Ovary (tissue), 7 donors: ENCODE measurements at regions not wholly inside any gene's neighbourhood (a gene's known extent, or its start where the extent isn't known, plus 50 kb on each side); places are given as distances from the start of the nearest gene placed in this dataset.

Experiments used
- DNase-seq, 5 donors: peaks; one replicate each; pipeline ENCODE4 v3.0.0-alpha.2; 2019 to 2020
- H3K27ac ChIP-seq, 2 donors: fragments of 200-600 bp; one replicate each; pipeline versions ENCODE4 v1.5.1 to v1.8.0; 2019 to 2022
- H3K27me3 ChIP-seq: fragments of 200-600 bp; one replicate; pipeline ENCODE4 v1.8.0; 2022
- H3K36me3 ChIP-seq: fragments of 200-600 bp; sonication (generic); one replicate; pipeline ENCODE4 v1.5.1; 2019
- H3K4me1 ChIP-seq: one replicate; pipeline ENCODE4 v1.8.1; 2013; ENCODE audit warnings: mild to moderate bottlenecking, moderate library complexity; ENCODE audit not compliant: insufficient read depth
- H3K4me3 ChIP-seq: fragments of 200-600 bp; sonication (generic); one replicate; pipeline ENCODE4 v1.5.1; 2017
- H3K9me3 ChIP-seq, 2 donors: fragments of 200-600 bp in 1 of 2; sonication (generic) in 1 of 2; one replicate each; pipeline versions ENCODE4 v1.5.1 to v1.8.1; 2013 to 2019; ENCODE audit warnings: mild to moderate bottlenecking in 1 of 2, moderate library complexity in 1 of 2
- CTCF ChIP-seq, 3 donors: fragments of 450-650 bp in 2 of 3; fragments of 200-600 bp in 1 of 3; IDR thresholded peaks; one replicate each; pipeline versions ENCODE4 v1.5.1 to v1.8.0; 2016 to 2022; ENCODE audit warnings: antibody characterized with exemption in 3 of 3, mild to moderate bottlenecking in 1 of 3
- EP300 ChIP-seq: sonication (generic); formaldehyde crosslinking; IDR thresholded peaks from one replicate; pipeline ENCODE4 v1.6.1; 2017; ENCODE audit warnings: antibody characterized with exemption
- POLR2A ChIP-seq: fragments of 450-650 bp; IDR thresholded peaks from one replicate; pipeline ENCODE4 v1.6.1; 2017; ENCODE audit warnings: antibody characterized with exemption, mild to moderate bottlenecking, moderate library complexity
- WGBS, 3 donors: extraction: QIAGEN DNeasy Blood & Tissue Kit in 1 of 3; methylation state at CpG; one replicate each; pipeline versions ENCODE4 v1.1.5 to v1.1.7; 2013 to 2017; 5-methylcytosine and 5-hydroxymethylcytosine counted together
- intact Hi-C, 4 donors: fragments of 100-400 bp; cut with DNase I; formaldehyde crosslinking; loops; one replicate each; pipeline versions ENCODE4 v1.11.0 to v1.15.1; 2022 to 2023
- donor health status: DM: no; HTN: no; CAD: no; lungs with moderate emphysema.
- donor health status: DM: no; HTN: no; CAD: no.
- donor health status: Bipolar disorder and iron deficiency.
- donor health status: DM: no; HTN: no; CAD: no.
- donor health status: DM: yes; HTN: yes; CAD: no.

GRCh38 chr5:117333011-117333410, 758.4 kb upstream of the SEMA6A start:
- Histone ChIP-seq H3K9me3 (no peaks in the 10 kb centered on the region), H3K36me3 (no peaks in the 10 kb centered on the region), H3K4me3 (no peak overlapping the region), H3K4me1 (no peaks in the 10 kb centered on the region), H3K27me3 (no peaks in the 10 kb centered on the region), H3K27ac (no peak overlapping the region)
- DNase-seq, result no peak
- 88 to 92% (median 92%) methylated on average over 3 of the region's 3 CpGs for WGBS, 3 donors
- intact Hi-C loops, result no loop called here
- no peak for TF ChIP-seq POLR2A
- TF ChIP-seq CTCF (IDR thresholded peaks at IDR 0.05), result no peak
- no peak for TF ChIP-seq EP300

GRCh38 chr5:117332341-117332740, 757.7 kb upstream of the SEMA6A start:
- Histone ChIP-seq H3K4me3 (no peak overlapping the region), H3K27me3 (no peaks in the 10 kb centered on the region), H3K27ac (no peak overlapping the region), H3K9me3 (no peaks in the 10 kb centered on the region), H3K36me3 (no peaks in the 10 kb centered on the region), H3K4me1 (no peaks in the 10 kb centered on the region)
- DNase-seq, result no peak
- WGBS, 3 donors, result 96 to 98% (median 97%) methylated on average over 1 of the region's 1 CpG
- TF ChIP-seq EP300 (no peak), POLR2A (no peak)
- intact Hi-C loops, result no loop called here

GRCh38 chr5:117327511-117327910, 752.9 kb upstream of the SEMA6A start:
- TF ChIP-seq CTCF (IDR thresholded peaks at IDR 0.05), result no peak
- Histone ChIP-seq H3K4me1 (no peaks in the 10 kb centered on the region), H3K9me3 (no peaks in the 10 kb centered on the region), H3K4me3 (no peak overlapping the region), H3K27ac (no peak overlapping the region), H3K27me3 (no peaks in the 10 kb centered on the region), H3K36me3 (no peaks in the 10 kb centered on the region)
- 48 to 59% (median 53%) methylated on average over 1 of the region's 1 CpG for WGBS, 3 donors
- no peak for DNase-seq
- intact Hi-C loops, result no loop called here

- no peak for DNase-seq
- no peak for TF ChIP-seq CTCF (IDR thresholded peaks at IDR 0.05)
- no peak for TF ChIP-seq POLR2A
- no peak for TF ChIP-seq EP300
- Histone ChIP-seq H3K4me3 (no peak overlapping the region), H3K9me3 (no peaks in the 10 kb centered on the region), H3K4me1 (no peaks in the 10 kb centered on the region), H3K27me3 (no peaks in the 10 kb centered on the region), H3K27ac (no peak overlapping the region), H3K36me3 (no peaks in the 10 kb centered on the region)
- 95 to 97% (median 96%) methylated on average over 2 of the region's 2 CpGs for WGBS, 3 donors
- intact Hi-C loops, result no loop called here
These were observed 752.4 kb upstream of the SEMA6A start for GRCh38 chr5:117326997-117327396.

GRCh38 chr5:117318528-117318927, 743.9 kb upstream of the SEMA6A start:
- Histone ChIP-seq H3K9me3 (no peaks in the 10 kb centered on the region), H3K4me1 (no peaks in the 10 kb centered on the region), H3K27ac (no peak overlapping the region), H3K36me3 (no peaks in the 10 kb centered on the region), H3K4me3 (no peak overlapping the region), H3K27me3 (no peaks in the 10 kb centered on the region)
- intact Hi-C loops, result no loop called here
- WGBS, 3 donors, result 79 to 91% (median 81%) methylated on average over 2 of the region's 2 CpGs
- DNase-seq, result no peak
- TF ChIP-seq POLR2A (no peak), EP300 (no peak), CTCF (IDR thresholded peaks at IDR 0.05) (no peak)
